Body of pancreas (tissue), 4 donors: ENCODE measurements at regions not wholly inside any gene's neighbourhood (a gene's known extent, or its start where the extent isn't known, plus 50 kb on each side); places are given as distances from the start of the nearest gene placed in this dataset.

ENCODE experiments used
- ATAC-seq: fragments of 150-250 bp; one replicate; pipeline ENCODE4 v1.9.1; 2016
- DNase-seq, 4 donors: peaks; one replicate each; pipeline ENCODE4 v3.0.0-alpha.2; 2019
- H3K27ac ChIP-seq, 4 donors: fragments of 200-600 bp; sonication (generic); 1 replicate in 3 of 4; 2 replicates in 1 of 4; pipeline versions ENCODE4 v1.5.1 to v1.6.1; 2016 to 2019; ENCODE audit warnings: mild to moderate bottlenecking in 1 of 4, mixed read lengths in 1 of 4, moderate library complexity in 1 of 4
- H3K27me3 ChIP-seq, 2 donors: fragments of 200-600 bp; sonication (generic); one replicate each; pipeline ENCODE4 v1.6.0; 2016; ENCODE audit warnings: mild to moderate bottlenecking in 1 of 2
- H3K36me3 ChIP-seq, 2 donors: fragments of 200-600 bp; sonication (generic); replicated peaks in 1 of 2; 2 replicates each; pipeline ENCODE4 v1.5.1; 2016; ENCODE audit warnings: low read depth in 2 of 2; ENCODE audit not compliant: insufficient read depth in 1 of 2
- H3K4me1 ChIP-seq: fragments of 200-600 bp; sonication (generic); one replicate; pipeline ENCODE4 v1.6.0; 2016
- H3K4me3 ChIP-seq, 2 donors: fragments of 200-600 bp; sonication (generic); 1 replicate in 1 of 2; 2 replicates in 1 of 2; pipeline ENCODE4 v1.5.1; 2016 to 2019
- H3K9me3 ChIP-seq, 3 donors: fragments of 200-600 bp; sonication (generic); 1 replicate in 2 of 3; 2 replicates in 1 of 3; pipeline ENCODE4 v1.5.1; 2016
- POLR2A ChIP-seq, 3 donors: fragments of 450-650 bp; IDR thresholded peaks; one replicate each; pipeline ENCODE4 v1.6.1; 2016; ENCODE audit warnings: antibody characterized with exemption in 3 of 3, mild to moderate bottlenecking in 2 of 3
- WGBS, 2 donors: methylation state at CpG; one replicate each; pipeline ENCODE4 v1.1.5; 2017; 5-methylcytosine and 5-hydroxymethylcytosine counted together
- intact Hi-C: fragments of 100-400 bp; cut with DNase I; formaldehyde crosslinking; loops from one replicate; pipeline ENCODE4 v1.15.1; 2023
- TF ChIP-seq, protein P1 (sequence below), 7 experiments: fragments of 450-650 bp in 4 of 7; fragments of 200-600 bp in 3 of 7; sonication (generic) in 3 of 7; IDR thresholded peaks; one replicate each; pipeline ENCODE4 v1.5.1; 2016 to 2019; ENCODE audit warnings: antibody characterized with exemption in 7 of 7

DNA sequence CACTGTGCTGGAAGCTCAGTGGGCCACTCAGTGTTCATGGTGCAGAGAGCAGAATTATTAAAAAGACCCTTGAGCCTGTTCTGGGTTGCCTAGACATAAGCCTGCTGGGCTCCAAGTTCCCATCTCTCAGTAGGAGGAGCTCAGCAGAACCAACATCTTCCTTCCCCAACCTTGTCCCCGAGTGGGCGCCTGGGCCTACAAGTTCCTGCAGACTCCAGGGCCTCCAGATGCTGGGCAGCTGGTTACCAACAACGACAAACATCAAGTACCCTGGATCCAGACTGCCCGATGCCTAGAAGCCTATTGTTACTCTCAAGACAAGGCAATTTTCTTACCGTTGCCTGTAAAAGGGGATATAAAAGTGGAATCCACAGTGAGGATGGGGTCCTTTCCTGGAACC, 214.2 kb downstream of the HAUS1 start:
- intact Hi-C loops: no loop called here
- TF ChIP-seq, protein P1, sequence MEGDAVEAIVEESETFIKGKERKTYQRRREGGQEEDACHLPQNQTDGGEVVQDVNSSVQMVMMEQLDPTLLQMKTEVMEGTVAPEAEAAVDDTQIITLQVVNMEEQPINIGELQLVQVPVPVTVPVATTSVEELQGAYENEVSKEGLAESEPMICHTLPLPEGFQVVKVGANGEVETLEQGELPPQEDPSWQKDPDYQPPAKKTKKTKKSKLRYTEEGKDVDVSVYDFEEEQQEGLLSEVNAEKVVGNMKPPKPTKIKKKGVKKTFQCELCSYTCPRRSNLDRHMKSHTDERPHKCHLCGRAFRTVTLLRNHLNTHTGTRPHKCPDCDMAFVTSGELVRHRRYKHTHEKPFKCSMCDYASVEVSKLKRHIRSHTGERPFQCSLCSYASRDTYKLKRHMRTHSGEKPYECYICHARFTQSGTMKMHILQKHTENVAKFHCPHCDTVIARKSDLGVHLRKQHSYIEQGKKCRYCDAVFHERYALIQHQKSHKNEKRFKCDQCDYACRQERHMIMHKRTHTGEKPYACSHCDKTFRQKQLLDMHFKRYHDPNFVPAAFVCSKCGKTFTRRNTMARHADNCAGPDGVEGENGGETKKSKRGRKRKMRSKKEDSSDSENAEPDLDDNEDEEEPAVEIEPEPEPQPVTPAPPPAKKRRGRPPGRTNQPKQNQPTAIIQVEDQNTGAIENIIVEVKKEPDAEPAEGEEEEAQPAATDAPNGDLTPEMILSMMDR (IDR thresholded peaks at IDR 0.05): no peak
- no peak for TF ChIP-seq POLR2A (IDR thresholded peaks at IDR 0.05)
- Histone ChIP-seq H3K9me3 (no peaks in the 10 kb centered on the region), H3K27ac (no peak overlapping the region), H3K36me3 (no peaks in the 10 kb centered on the region), H3K4me1 (no peaks in the 10 kb centered on the region), H3K27me3 (no peaks in the 10 kb centered on the region), H3K4me3 (no peak overlapping the region)
- DNase-seq: no peak
- 83% methylated on average over 5 of the region's 5 CpGs for WGBS, 2 donors
- no peak for ATAC-seq

DNA sequence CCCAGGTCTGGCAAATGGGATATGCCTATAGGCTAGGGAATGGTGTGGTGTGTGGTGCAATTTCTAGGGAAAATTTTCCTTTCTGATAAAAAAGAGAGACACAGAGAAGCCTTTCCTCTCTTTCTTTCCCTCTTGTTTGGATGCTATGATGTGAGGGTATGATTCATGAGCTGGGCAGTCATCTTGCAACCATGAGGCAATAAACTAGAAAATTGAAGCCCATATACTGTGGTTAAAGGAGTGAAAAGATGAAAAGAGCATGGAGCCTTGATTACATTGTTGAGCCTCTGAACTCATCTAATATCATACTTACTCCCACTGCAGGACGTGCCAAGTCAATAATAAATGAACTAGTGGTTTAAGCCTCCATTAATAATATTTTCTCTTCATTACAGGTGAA, 215.6 kb downstream of the HAUS1 start:
- no peak overlapping the region for H3K27ac ChIP-seq
- H3K4me1 ChIP-seq: no peaks in the 10 kb centered on the region
- WGBS, 2 donors: 52 to 57% methylated on average over 1 of the region's 1 CpG
- no peaks in the 10 kb centered on the region for H3K9me3 ChIP-seq
- no peak for TF ChIP-seq POLR2A (IDR thresholded peaks at IDR 0.05)
- TF ChIP-seq, protein P1 (IDR thresholded peaks at IDR 0.05): no peak
- no peak overlapping the region for H3K4me3 ChIP-seq
- no peaks in the 10 kb centered on the region for H3K36me3 ChIP-seq
- DNase-seq: no peak
- ATAC-seq: no peak
- H3K27me3 ChIP-seq: no peaks in the 10 kb centered on the region
- intact Hi-C loops: no loop called here

DNA sequence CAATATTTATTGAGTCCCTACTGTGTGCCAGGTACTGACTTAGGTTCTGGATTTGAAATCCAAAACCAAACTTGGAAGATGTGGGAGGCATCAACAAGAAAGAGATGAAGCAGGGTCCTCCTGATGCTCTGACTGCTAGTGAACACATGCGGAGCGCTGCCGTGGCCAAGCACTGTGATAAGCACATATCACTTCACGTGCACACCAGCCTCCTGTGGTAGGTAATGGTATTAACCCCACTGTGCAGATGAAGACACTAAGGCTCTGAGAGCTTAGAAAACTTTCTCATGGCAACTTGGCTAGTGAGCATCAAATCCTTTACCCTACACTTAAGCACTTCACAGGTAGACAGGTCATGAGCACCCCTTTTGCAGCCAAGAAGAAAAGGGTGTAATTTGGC, 216.1 kb downstream of the HAUS1 start:
- Histone ChIP-seq H3K4me1 (no peaks in the 10 kb centered on the region), H3K27ac (no peak overlapping the region), H3K36me3 (no peaks in the 10 kb centered on the region), H3K4me3 (no peak overlapping the region), H3K27me3 (no peaks in the 10 kb centered on the region), H3K9me3 (no peaks in the 10 kb centered on the region)
- TF ChIP-seq, protein P1 (IDR thresholded peaks at IDR 0.05): no peak
- TF ChIP-seq POLR2A (IDR thresholded peaks at IDR 0.05): no peak
- no peak for ATAC-seq
- DNase-seq: no peak
- whole genome bisulfite sequencing, 2 donors: 65 to 69% methylated on average over 4 of the region's 4 CpGs
- intact Hi-C loops: no loop called here

DNA sequence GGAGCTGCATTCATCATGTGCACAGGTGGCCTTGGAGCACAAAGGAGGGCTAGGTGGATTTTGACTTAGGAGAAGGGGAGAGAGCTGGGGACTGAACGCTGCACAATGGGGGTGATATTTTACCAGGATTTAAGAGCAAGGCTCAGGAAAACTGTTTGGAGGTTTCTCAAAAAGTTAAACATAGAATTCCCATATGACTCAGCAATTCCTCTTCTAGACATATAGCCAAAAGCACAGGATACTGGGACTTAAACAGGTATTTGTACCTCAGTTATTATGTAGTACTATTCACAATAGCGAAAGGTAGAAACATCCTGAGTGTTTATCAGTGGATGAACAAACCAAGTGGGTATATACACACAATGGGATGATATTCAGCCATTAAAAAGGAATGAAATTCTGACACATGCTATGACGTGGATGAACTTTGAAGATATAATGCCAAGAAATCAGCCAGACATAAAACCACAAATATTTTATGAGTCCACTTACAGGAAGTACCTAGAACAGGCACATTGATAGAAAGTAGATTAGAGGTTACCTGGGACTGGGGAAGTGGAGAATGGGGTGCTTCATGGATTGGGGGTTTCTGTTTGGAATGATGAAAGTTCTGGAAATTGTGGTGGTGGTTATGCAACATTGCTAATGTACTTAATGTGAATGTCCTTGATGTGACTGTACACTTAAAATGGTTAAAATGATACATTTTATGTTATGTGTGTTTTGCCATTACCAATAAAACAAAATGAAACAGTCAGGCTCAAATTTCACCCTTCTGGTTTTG, 216.9 kb downstream of the HAUS1 start:
- Histone ChIP-seq H3K27ac (no peak overlapping the region), H3K36me3 (no peaks in the 10 kb centered on the region), H3K4me3 (no peak overlapping the region), H3K4me1 (no peaks in the 10 kb centered on the region), H3K27me3 (no peaks in the 10 kb centered on the region), H3K9me3 (no peaks in the 10 kb centered on the region)
- TF ChIP-seq, protein P1 (IDR thresholded peaks at IDR 0.05): no peak
- no peak for TF ChIP-seq POLR2A (IDR thresholded peaks at IDR 0.05)
- 79 to 84% methylated on average over 3 of the region's 3 CpGs for WGBS, 2 donors
- ATAC-seq: no peak
- DNase-seq: no peak
- intact Hi-C loops: no loop called here

DNA sequence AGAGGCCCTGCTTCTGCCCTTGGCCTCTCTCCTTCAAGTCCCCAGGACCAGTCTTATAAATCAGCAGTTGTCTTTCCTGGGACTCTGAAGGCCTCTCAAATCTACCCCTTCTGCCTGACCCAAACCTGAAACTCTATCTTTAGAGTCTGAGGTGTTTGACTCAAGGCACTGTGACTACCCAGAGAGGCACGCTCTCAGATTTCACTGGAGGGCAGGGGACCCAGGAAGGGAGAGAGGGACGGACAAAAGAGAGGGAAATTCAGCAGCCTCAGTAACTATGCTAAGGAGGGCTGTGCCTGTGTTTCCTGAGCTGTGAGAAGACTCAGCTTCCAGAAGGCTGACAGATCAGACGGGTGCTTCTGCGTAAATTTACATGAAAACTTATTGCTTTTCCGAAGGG, 217.8 kb downstream of the HAUS1 start:
- intact Hi-C loops: no loop called here
- no peaks in the 10 kb centered on the region for H3K9me3 ChIP-seq

More for the DNA sequence above, 217.8 kb downstream of the HAUS1 start:
- Histone ChIP-seq H3K36me3 (no peaks in the 10 kb centered on the region), H3K4me1 (no peaks in the 10 kb centered on the region), H3K27me3 (no peaks in the 10 kb centered on the region), H3K4me3 (no peak overlapping the region), H3K27ac (no peak overlapping the region)
- ATAC-seq (no peak), DNase-seq (no peak)
- WGBS, 2 donors: 75 to 76% methylated on average over 5 of the region's 5 CpGs
- TF ChIP-seq, protein P1 (IDR thresholded peaks at IDR 0.05): no peak
- TF ChIP-seq POLR2A (IDR thresholded peaks at IDR 0.05): no peak
